Mesenchymal stem cell (in vitro differentiated cells and primary cell): ENCODE measurements at regions not wholly inside any gene's neighbourhood (a gene's known extent, or its start where the extent isn't known, plus 50 kb on each side); places are given as distances from the start of the nearest gene placed in this dataset.
A peak's percentile ranks its signal among the peaks of the same experiment; 100 is the strongest.

Experiments
- DNase-seq: peaks from one replicate; pipeline ENCODE4 v3.0.0-alpha.2; 2013
- H2AFZ ChIP-seq: one replicate; pipeline ENCODE4 v1.6.1; 2013; ENCODE audit warnings: low read depth, mild to moderate bottlenecking, control low read depth, inconsistent platforms, low read length, moderate library complexity
- H2AK5ac ChIP-seq: 2 replicates; pipeline ENCODE4 v1.6.1; 2013; ENCODE audit warnings: low read length, moderate library complexity, mild to moderate bottlenecking, inconsistent platforms; ENCODE audit not compliant: severe bottlenecking
- H2BK120ac ChIP-seq: one replicate; pipeline ENCODE4 v1.6.1; 2013; ENCODE audit warnings: low read depth, mild to moderate bottlenecking, inconsistent platforms, low read length, moderate library complexity
- H2BK12ac ChIP-seq, 2 experiments: one replicate each; pipeline ENCODE4 v1.6.1; 2013; ENCODE audit warnings: inconsistent platforms in 2 of 2, low read length in 2 of 2, mild to moderate bottlenecking in 2 of 2, moderate library complexity in 2 of 2, control low read depth in 1 of 2
- H2BK15ac ChIP-seq: one replicate; pipeline ENCODE4 v1.6.1; 2013; ENCODE audit warnings: mild to moderate bottlenecking, low read depth, inconsistent platforms; ENCODE audit not compliant: poor library complexity, severe bottlenecking
- H2BK5ac ChIP-seq: 2 replicates; pipeline ENCODE4 v1.6.1; 2013; ENCODE audit warnings: low read depth, mild to moderate bottlenecking, low read length, control low read depth, inconsistent platforms; ENCODE audit not compliant: poor library complexity, severe bottlenecking
- H3K14ac ChIP-seq, 2 experiments: one replicate each; pipeline ENCODE4 v1.6.1; 2013; ENCODE audit warnings: inconsistent platforms in 2 of 2, low read length in 2 of 2, control low read depth in 1 of 2, mild to moderate bottlenecking in 1 of 2, moderate library complexity in 1 of 2
- H3K18ac ChIP-seq, 2 experiments: one replicate each; pipeline ENCODE4 v1.6.1; 2013; ENCODE audit warnings: inconsistent platforms in 2 of 2, low read length in 2 of 2, control low read depth in 1 of 2, low read depth in 1 of 2, mild to moderate bottlenecking in 1 of 2
- H3K23ac ChIP-seq, 2 experiments: one replicate each; pipeline ENCODE4 v1.6.1; 2013; ENCODE audit warnings: inconsistent platforms in 2 of 2, low read length in 2 of 2, mild to moderate bottlenecking in 2 of 2, moderate library complexity in 2 of 2, control low read depth in 1 of 2
- H3K27ac ChIP-seq: 2 replicates; pipeline ENCODE4 v1.5.1; 2013; ENCODE audit warnings: mild to moderate bottlenecking, moderate library complexity, low read length, control low read depth, inconsistent platforms; ENCODE audit not compliant: poor library complexity, severe bottlenecking
- H3K27me3 ChIP-seq, 2 experiments: 2 replicates each; pipeline versions ENCODE4 v1.6.1 to v1.7.0; 2013; ENCODE audit warnings: low read length in 2 of 2, mild to moderate bottlenecking in 2 of 2, moderate library complexity in 2 of 2, control low read depth in 1 of 2, inconsistent platforms in 1 of 2; ENCODE audit not compliant: control insufficient read depth in 1 of 2, insufficient read depth in 1 of 2
- H3K36me3 ChIP-seq, 2 experiments: 2 replicates each; pipeline versions ENCODE4 v1.6.1 to v1.7.0; 2013; ENCODE audit warnings: low read length in 2 of 2, control low read depth in 1 of 2, inconsistent platforms in 1 of 2, low read depth in 1 of 2, mild to moderate bottlenecking in 1 of 2; ENCODE audit not compliant: insufficient read depth in 2 of 2, control insufficient read depth in 1 of 2
- H3K4ac ChIP-seq, 2 experiments: one replicate each; pipeline ENCODE4 v1.6.1; 2013; ENCODE audit warnings: inconsistent platforms in 2 of 2, low read length in 2 of 2, mild to moderate bottlenecking in 2 of 2, moderate library complexity in 2 of 2, control low read depth in 1 of 2, low read depth in 1 of 2
- H3K4me1 ChIP-seq: 2 replicates; pipeline ENCODE4 v1.6.1; 2013; ENCODE audit warnings: low read depth, low read length, control low read depth; ENCODE audit not compliant: control insufficient read depth, insufficient read depth
- H3K4me2 ChIP-seq: 2 replicates; pipeline ENCODE4 v1.6.1; 2013; ENCODE audit warnings: low read length, mild to moderate bottlenecking, inconsistent platforms; ENCODE audit not compliant: poor library complexity, severe bottlenecking
- H3K4me3 ChIP-seq, 2 experiments: 2 replicates each; pipeline versions ENCODE4 v1.5.1 to v1.7.0; 2013; ENCODE audit warnings: low read length in 2 of 2, mild to moderate bottlenecking in 2 of 2, control low read depth in 1 of 2, low read depth in 1 of 2; ENCODE audit not compliant: insufficient read depth in 1 of 2
- H3K79me1 ChIP-seq: replicated peaks from 2 replicates; pipeline ENCODE4 v1.6.1; 2013; ENCODE audit warnings: mild to moderate bottlenecking, control low read depth, low read length, inconsistent platforms; ENCODE audit not compliant: poor library complexity, severe bottlenecking
- H3K9ac ChIP-seq: 2 replicates; pipeline ENCODE4 v1.7.0; 2013; ENCODE audit warnings: mild to moderate bottlenecking, low read length, moderate library complexity
- H3K9me3 ChIP-seq: 2 replicates; pipeline ENCODE4 v1.7.0; 2013; ENCODE audit warnings: mild to moderate bottlenecking, low read length; ENCODE audit not compliant: control insufficient read depth
- H4K8ac ChIP-seq: one replicate; pipeline ENCODE4 v1.6.1; 2013; ENCODE audit warnings: inconsistent platforms, mild to moderate bottlenecking, low read length, moderate library complexity
- H4K91ac ChIP-seq: one replicate; pipeline ENCODE4 v1.6.1; 2013; ENCODE audit warnings: mild to moderate bottlenecking, low read length, inconsistent platforms
- WGBS: methylation state at CpG from one replicate; pipeline ENCODE4 v1.1.7; 2013; ENCODE audit warnings: mixed read lengths; 5-methylcytosine and 5-hydroxymethylcytosine counted together

DNA sequence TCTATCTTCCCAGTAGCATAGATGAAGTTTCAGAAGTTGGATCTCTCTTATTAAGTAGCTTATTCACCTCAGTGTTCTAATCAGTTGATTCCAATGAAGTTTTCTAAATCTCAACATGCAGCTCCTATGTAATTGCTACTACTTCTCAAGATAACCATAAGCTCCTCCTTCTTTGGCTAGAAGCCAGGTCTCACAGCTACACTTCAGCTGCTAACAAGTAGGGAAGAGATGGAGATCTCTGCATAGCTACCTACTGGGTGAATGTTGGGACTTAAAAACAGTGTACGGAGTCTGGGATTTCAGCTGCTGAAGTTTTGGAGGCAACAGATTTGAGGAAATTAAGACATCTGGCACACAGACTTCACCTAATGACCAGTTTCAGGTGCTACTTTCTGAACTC lies 661.0 kb downstream of the SLITRK1 start:
- Histone ChIP-seq H3K14ac (no peak overlapping the region), H4K91ac (no peak overlapping the region), H3K79me1 (no peaks in the 10 kb centered on the region), H3K9me3 (no peaks in the 10 kb centered on the region), H2BK5ac (no peak overlapping the region), H3K36me3 (no peaks in the 10 kb centered on the region), H3K27me3 (no peaks in the 10 kb centered on the region), H2BK15ac (no peak overlapping the region), H2BK120ac (no peak overlapping the region), H4K8ac (no peak overlapping the region), H3K9ac (no peak overlapping the region), H3K4me2 (no peak overlapping the region), H3K4me3 (no peak overlapping the region), H2AK5ac (no peak overlapping the region), H3K23ac (no peak overlapping the region), H2BK12ac (no peak overlapping the region), H3K4me1 (no peaks in the 10 kb centered on the region), H3K4ac (no peak overlapping the region), H2AFZ (no peak overlapping the region), H3K27ac (no peak overlapping the region), H3K18ac (no peak overlapping the region)
- no peak for DNase-seq
- 88% methylated on average over 1 of the region's 1 CpG for WGBS

DNA sequence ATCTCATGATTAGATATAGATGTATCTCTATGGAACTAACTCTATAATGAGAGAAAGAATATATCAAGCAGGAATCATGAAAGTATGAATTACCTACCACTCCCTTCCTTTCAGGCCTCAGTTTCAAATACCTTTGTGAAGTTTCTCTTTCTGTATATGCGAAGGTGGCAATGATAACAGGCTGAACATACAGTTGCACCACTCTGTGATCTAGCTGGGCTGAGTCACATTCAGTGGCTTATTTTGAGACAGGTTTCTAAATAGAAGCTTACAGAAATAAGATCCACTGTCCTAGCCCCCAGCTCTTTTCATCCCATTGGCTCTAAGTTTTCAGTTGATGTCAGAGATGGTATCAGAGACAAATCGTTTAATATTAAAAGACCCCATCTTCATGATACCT lies 662.0 kb downstream of the SLITRK1 start:
- H3K27me3 ChIP-seq = no peaks in the 10 kb centered on the region
- H2AFZ ChIP-seq = no peak overlapping the region
- H3K4ac ChIP-seq = no peak overlapping the region
- H4K8ac ChIP-seq = no peak overlapping the region
- no peak overlapping the region for H3K18ac ChIP-seq
- H3K27ac ChIP-seq = no peak overlapping the region
- no peak overlapping the region for H2AK5ac ChIP-seq
- H3K9ac ChIP-seq = no peak overlapping the region
- H3K4me2 ChIP-seq = no peak overlapping the region
- H4K91ac ChIP-seq = no peak overlapping the region
- no peak overlapping the region for H2BK15ac ChIP-seq
- H2BK5ac ChIP-seq = no peak overlapping the region
- no peak overlapping the region for H2BK12ac ChIP-seq
- H3K14ac ChIP-seq = no peak overlapping the region
- H2BK120ac ChIP-seq = no peak overlapping the region
- H3K4me3 ChIP-seq = no peak overlapping the region
- no peaks in the 10 kb centered on the region for H3K9me3 ChIP-seq
- H3K79me1 ChIP-seq = no peaks in the 10 kb centered on the region
- DNase-seq = no peak
- no peaks in the 10 kb centered on the region for H3K36me3 ChIP-seq
- H3K23ac ChIP-seq = no peak overlapping the region
- no peaks in the 10 kb centered on the region for H3K4me1 ChIP-seq
- 98% methylated on average over 2 of the region's 2 CpGs for WGBS

DNA sequence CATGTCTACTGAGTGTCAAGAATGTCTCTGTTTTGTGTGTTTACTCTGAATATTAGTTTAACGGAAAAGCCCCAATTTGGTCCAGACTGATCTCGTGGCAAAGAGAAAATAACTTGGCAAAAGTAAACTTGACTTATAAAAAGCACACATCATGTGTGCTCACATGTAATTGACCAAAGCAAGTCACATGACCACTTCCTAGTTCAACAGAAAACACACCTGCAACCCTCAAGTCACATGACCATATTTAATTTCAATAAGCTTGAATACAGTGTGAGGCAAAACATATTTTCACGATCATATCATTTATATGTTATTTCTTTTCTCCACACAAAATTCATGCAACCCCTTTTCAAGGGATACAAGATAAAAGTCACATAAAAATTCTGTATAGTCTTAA lies 662.4 kb downstream of the SLITRK1 start:
- no peak overlapping the region for H2BK15ac ChIP-seq
- no peak overlapping the region for H3K18ac ChIP-seq
- no peak overlapping the region for H3K4me2 ChIP-seq
- no peak overlapping the region for H3K4ac ChIP-seq
- no peaks in the 10 kb centered on the region for H3K36me3 ChIP-seq
- H3K27me3 ChIP-seq = no peaks in the 10 kb centered on the region
- no peak overlapping the region for H3K27ac ChIP-seq
- no peaks in the 10 kb centered on the region for H3K4me1 ChIP-seq
- no peak overlapping the region for H2AFZ ChIP-seq
- no peaks in the 10 kb centered on the region for H3K9me3 ChIP-seq
- no peak overlapping the region for H3K23ac ChIP-seq
- DNase-seq = no peak
- H3K79me1 ChIP-seq = no peaks in the 10 kb centered on the region
- no peak overlapping the region for H2AK5ac ChIP-seq
- H2BK120ac ChIP-seq = no peak overlapping the region
- no peak overlapping the region for H4K8ac ChIP-seq
- H2BK5ac ChIP-seq = no peak overlapping the region
- H2BK12ac ChIP-seq = no peak overlapping the region
- H3K9ac ChIP-seq = no peak overlapping the region
- WGBS = 100% methylated on average over 3 of the region's 3 CpGs
- H3K14ac ChIP-seq = no peak overlapping the region
- H3K4me3 ChIP-seq = no peak overlapping the region
- no peak overlapping the region for H4K91ac ChIP-seq

DNA sequence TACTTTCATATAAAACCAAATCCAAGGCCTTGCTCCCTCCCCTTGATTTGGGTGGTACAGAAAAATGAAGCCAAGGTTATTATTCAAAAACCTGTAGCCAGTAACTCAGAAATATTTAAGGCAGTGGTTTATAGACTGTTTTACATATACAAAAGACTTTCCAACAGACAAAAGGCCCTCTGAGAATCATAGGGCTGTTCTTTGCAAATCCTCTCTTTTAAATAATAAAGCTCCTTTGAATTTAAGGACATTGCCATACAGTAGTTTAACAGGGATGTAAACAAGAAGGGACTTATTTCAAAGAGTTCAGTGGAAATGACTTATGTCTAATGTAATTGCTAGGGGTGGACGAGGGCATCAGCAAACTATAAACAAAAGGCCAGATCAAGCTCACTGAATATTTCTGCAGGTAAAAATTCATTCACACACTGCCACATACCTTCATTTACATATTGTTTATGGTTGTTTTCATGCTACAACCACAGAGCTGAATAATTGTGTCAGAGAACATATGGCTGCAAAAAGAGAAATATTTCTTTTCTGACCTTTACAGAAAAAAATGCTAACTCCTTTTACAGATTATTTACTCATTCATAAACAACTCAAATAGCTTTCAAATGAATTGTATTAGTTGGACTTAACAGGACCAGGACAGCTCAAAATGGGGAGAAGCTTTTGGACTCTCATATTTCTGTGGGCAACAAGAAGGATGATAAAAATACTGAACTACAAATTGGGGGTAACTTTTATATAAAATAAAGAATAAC lies 665.6 kb downstream of the SLITRK1 start:
- Histone ChIP-seq H2AK5ac (no peak overlapping the region), H3K14ac (no peak overlapping the region), H3K4me1 (no peaks in the 10 kb centered on the region), H3K9ac (peak overlapping the region; percentile 31), H3K79me1 (no peaks in the 10 kb centered on the region), H3K27ac (no peak overlapping the region), H2BK120ac (no peak overlapping the region), H3K4ac (no peak overlapping the region), H4K8ac (no peak overlapping the region), H2BK12ac (no peak overlapping the region), H3K36me3 (no peaks in the 10 kb centered on the region), H3K9me3 (peaks cover 29% of the 10 kb centered on the region), H2BK15ac (no peak overlapping the region), H2AFZ (no peak overlapping the region), H3K27me3 (no peaks in the 10 kb centered on the region), H3K23ac (no peak overlapping the region), H3K18ac (no peak overlapping the region), H4K91ac (no peak overlapping the region), H3K4me2 (no peak overlapping the region), H3K4me3 (no peak overlapping the region), H2BK5ac (no peak overlapping the region)
- WGBS = no CpG with 5 or more reads among the region's 1 CpG
- peak; percentile 10 for DNase-seq
